Trophoblast cell (in vitro differentiated cells and primary cell): ENCODE measurements at regions not wholly inside any gene's neighbourhood (a gene's known extent, or its start where the extent isn't known, plus 50 kb on each side); places are given as distances from the start of the nearest gene placed in this dataset.
A peak's percentile ranks its signal among the peaks of the same experiment; 100 is the strongest.

Experiments
- DNase-seq, 2 donors: peaks; one replicate each; pipeline ENCODE4 v3.0.0-alpha.2; 2016
- H2AFZ ChIP-seq: 2 replicates; pipeline ENCODE4 v1.6.1; 2013; ENCODE audit warnings: low read length, moderate library complexity, mild to moderate bottlenecking; ENCODE audit not compliant: insufficient read depth, poor library complexity
- H2AK5ac ChIP-seq: 2 replicates; pipeline ENCODE4 v1.6.1; 2013; ENCODE audit warnings: mild to moderate bottlenecking, low read length
- H2BK120ac ChIP-seq: 2 replicates; pipeline ENCODE4 v1.6.1; 2013; ENCODE audit warnings: low read length, mild to moderate bottlenecking, moderate library complexity; ENCODE audit not compliant: insufficient read depth, poor library complexity
- H2BK12ac ChIP-seq: 2 replicates; pipeline ENCODE4 v1.6.1; 2013; ENCODE audit warnings: mild to moderate bottlenecking, low read length, moderate library complexity
- H2BK5ac ChIP-seq: 2 replicates; pipeline ENCODE4 v1.6.1; 2013; ENCODE audit warnings: low read length, low read depth, moderate library complexity, mild to moderate bottlenecking; ENCODE audit not compliant: poor library complexity
- H3K14ac ChIP-seq: 2 replicates; pipeline ENCODE4 v1.6.1; 2013; ENCODE audit warnings: mild to moderate bottlenecking, low read length
- H3K18ac ChIP-seq: 2 replicates; pipeline ENCODE4 v1.6.1; 2013; ENCODE audit warnings: mild to moderate bottlenecking, low read length
- H3K23ac ChIP-seq: 2 replicates; pipeline ENCODE4 v1.6.1; 2013; ENCODE audit warnings: low read length
- H3K27ac ChIP-seq: 2 replicates; pipeline ENCODE4 v1.5.1; 2013; ENCODE audit warnings: low read depth, mild to moderate bottlenecking, inconsistent platforms, low read length, moderate library complexity
- H3K27me3 ChIP-seq: 2 replicates; pipeline ENCODE4 v1.6.1; 2013; ENCODE audit warnings: inconsistent platforms, mild to moderate bottlenecking, low read length, moderate library complexity; ENCODE audit not compliant: insufficient read depth
- H3K36me3 ChIP-seq, 2 experiments: 1 replicate in 1 of 2; 2 replicates in 1 of 2; pipeline ENCODE4 v1.6.1; 2013; ENCODE audit warnings: low read length in 2 of 2, mild to moderate bottlenecking in 2 of 2, moderate library complexity in 1 of 2; ENCODE audit not compliant: insufficient read depth in 2 of 2, control insufficient read depth in 1 of 2
- H3K4ac ChIP-seq: 2 replicates; pipeline ENCODE4 v1.6.1; 2013; ENCODE audit warnings: low read depth, mild to moderate bottlenecking, low read length, moderate library complexity
- H3K4me1 ChIP-seq, 2 experiments: 1 replicate in 1 of 2; 2 replicates in 1 of 2; pipeline ENCODE4 v1.6.1; 2013; ENCODE audit warnings: low read length in 2 of 2, mild to moderate bottlenecking in 2 of 2, moderate library complexity in 1 of 2; ENCODE audit not compliant: insufficient read depth in 2 of 2, control insufficient read depth in 1 of 2
- H3K4me2 ChIP-seq: 2 replicates; pipeline ENCODE4 v1.6.1; 2013; ENCODE audit warnings: inconsistent platforms, mild to moderate bottlenecking, low read length, moderate library complexity
- H3K4me3 ChIP-seq: 2 replicates; pipeline ENCODE4 v1.5.1; 2013; ENCODE audit warnings: mild to moderate bottlenecking, low read depth, low read length, inconsistent platforms
- H3K79me1 ChIP-seq: one replicate; pipeline ENCODE4 v1.6.1; 2013; ENCODE audit warnings: low read length
- H3K79me2 ChIP-seq: 2 replicates; pipeline ENCODE4 v1.6.1; 2013; ENCODE audit warnings: low read length, mild to moderate bottlenecking; ENCODE audit not compliant: control insufficient read depth, insufficient read depth, poor library complexity
- H3K9ac ChIP-seq: 2 replicates; pipeline ENCODE4 v1.6.1; 2013; ENCODE audit warnings: mild to moderate bottlenecking, low read length
- H3K9me3 ChIP-seq: 2 replicates; pipeline ENCODE4 v1.6.1; 2013; ENCODE audit warnings: low read depth, mild to moderate bottlenecking, control low read depth, inconsistent platforms, low read length; ENCODE audit not compliant: insufficient read depth
- H4K12ac ChIP-seq: 2 replicates; pipeline ENCODE4 v1.6.1; 2013; ENCODE audit warnings: low read depth, mild to moderate bottlenecking, low read length, moderate library complexity
- H4K8ac ChIP-seq: 2 replicates; pipeline ENCODE4 v1.6.1; 2013; ENCODE audit warnings: low read depth, mild to moderate bottlenecking, low read length, moderate library complexity
- H4K91ac ChIP-seq: one replicate; pipeline ENCODE4 v1.6.1; 2013; ENCODE audit warnings: low read depth, mild to moderate bottlenecking, low read length, moderate library complexity
- WGBS: extraction: QIAGEN DNeasy Blood & Tissue Kit; methylation state at CpG from one replicate; pipeline ENCODE4 v1.1.7; 2013; ENCODE audit warnings: missing lambda C conversion rate; ENCODE audit not compliant: insufficient read length, insufficient coverage; ENCODE audit errors: extremely low coverage; 5-methylcytosine and 5-hydroxymethylcytosine counted together

DNA sequence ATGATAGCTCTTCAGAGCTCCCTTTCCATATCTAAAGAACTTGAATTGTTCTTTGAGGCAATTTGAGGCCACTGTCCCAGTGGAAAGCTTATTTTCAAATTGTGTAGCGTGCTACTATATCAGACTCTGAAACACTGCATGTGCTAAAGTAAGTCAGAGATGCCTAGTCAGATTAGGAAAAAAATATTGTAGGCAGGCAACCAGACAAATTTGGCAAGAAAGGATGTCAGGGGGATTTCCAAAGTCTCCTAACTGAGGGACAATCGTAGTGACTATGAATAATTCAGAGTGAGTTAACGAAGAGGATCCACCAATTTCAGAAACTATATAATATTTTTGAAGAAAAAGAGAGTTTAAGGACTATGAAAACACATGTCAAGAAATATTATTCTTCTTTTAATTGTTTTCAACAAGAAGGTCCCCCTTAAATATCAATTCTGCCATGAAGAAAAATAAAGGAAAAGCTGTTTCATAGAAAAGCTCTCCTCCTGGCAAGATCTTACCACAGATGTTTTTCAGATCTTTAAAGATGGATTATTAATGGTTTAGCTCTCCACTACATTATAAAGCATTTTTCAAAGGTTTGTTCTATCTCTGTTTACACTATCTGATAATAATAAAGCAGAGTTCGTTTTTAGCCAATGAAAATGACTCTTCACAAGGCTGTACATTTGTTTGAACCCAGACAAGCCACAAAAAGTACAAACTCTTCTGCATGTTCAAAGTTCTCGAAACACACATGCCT lies 273.5 kb upstream of the PTGER4 start:
- no peak overlapping the region for H3K18ac ChIP-seq
- no peak overlapping the region for H3K4ac ChIP-seq
- H3K9ac ChIP-seq = no peak overlapping the region
- H4K8ac ChIP-seq = peak overlapping the region; percentile 66
- WGBS = no CpG with 5 or more reads among the region's 5 CpGs
- H2BK120ac ChIP-seq = no peak overlapping the region
- H3K4me2 ChIP-seq = no peak overlapping the region
- no peak overlapping the region for H4K91ac ChIP-seq
- no peak overlapping the region for H3K14ac ChIP-seq
- H3K4me1 ChIP-seq = peaks cover 12 to 20% of the 10 kb centered on the region in 2 experiments
- peak; percentile 30 to 49 for DNase-seq
- H3K79me2 ChIP-seq = no peaks in the 10 kb centered on the region
- H3K23ac ChIP-seq = no peak overlapping the region
- peak overlapping the region; percentile 73 for H2BK12ac ChIP-seq
- no peak overlapping the region for H4K12ac ChIP-seq
- H2AK5ac ChIP-seq = no peak overlapping the region
- H3K27me3 ChIP-seq = no peaks in the 10 kb centered on the region
- no peak overlapping the region for H3K4me3 ChIP-seq
- no peak overlapping the region for H2BK5ac ChIP-seq
- peaks cover 3% of the 10 kb centered on the region for H3K79me1 ChIP-seq
- H3K36me3 ChIP-seq = no peaks in the 10 kb centered on the region
- no peak overlapping the region for H2AFZ ChIP-seq
- H3K27ac ChIP-seq = peak overlapping the region; percentile 48
- H3K9me3 ChIP-seq = no peaks in the 10 kb centered on the region

DNA sequence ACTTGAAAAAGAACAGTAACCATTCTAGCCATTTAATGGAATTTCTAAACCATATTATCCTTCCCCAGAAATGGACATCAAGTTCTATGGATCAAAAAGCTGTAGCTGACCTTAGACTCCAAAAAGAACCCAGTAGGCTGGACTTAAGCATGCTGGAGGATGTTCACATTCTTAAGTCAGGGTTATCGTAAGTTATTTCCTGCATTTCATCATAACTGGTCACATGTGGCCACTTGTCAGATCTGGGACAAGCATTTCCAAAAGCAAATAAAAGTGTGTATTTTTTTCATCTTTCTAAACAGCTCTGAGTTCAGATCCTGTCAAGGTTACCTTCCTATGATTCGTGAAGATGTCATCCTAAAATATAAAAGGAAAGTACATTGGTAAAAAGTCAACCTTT lies 274.5 kb upstream of the PTGER4 start:
- H2AFZ ChIP-seq = no peak overlapping the region
- no peaks in the 10 kb centered on the region for H3K27me3 ChIP-seq
- H2BK12ac ChIP-seq = no peak overlapping the region
- no peak overlapping the region for H3K18ac ChIP-seq
- no peak overlapping the region for H3K4ac ChIP-seq
- no peak overlapping the region for H3K23ac ChIP-seq
- no peak overlapping the region for H3K4me3 ChIP-seq
- H3K36me3 ChIP-seq = no peaks in the 10 kb centered on the region
- no peak overlapping the region for H4K8ac ChIP-seq
- no peak overlapping the region for H2BK5ac ChIP-seq
- DNase-seq = peak in 1 of 2 donors; percentile 77
- H3K79me2 ChIP-seq = no peaks in the 10 kb centered on the region
- H3K4me2 ChIP-seq = no peak overlapping the region
- peaks cover 14 to 18% of the 10 kb centered on the region in 2 experiments for H3K4me1 ChIP-seq
- no peak overlapping the region for H4K12ac ChIP-seq
- no peak overlapping the region for H3K9ac ChIP-seq
- peaks cover 3% of the 10 kb centered on the region for H3K79me1 ChIP-seq
- no peak overlapping the region for H2BK120ac ChIP-seq
- no peak overlapping the region for H2AK5ac ChIP-seq
- no peak overlapping the region for H3K27ac ChIP-seq
- H4K91ac ChIP-seq = no peak overlapping the region
- H3K9me3 ChIP-seq = no peaks in the 10 kb centered on the region
- WGBS = no CpG with 5 or more reads among the region's 2 CpGs
- H3K14ac ChIP-seq = no peak overlapping the region

DNA sequence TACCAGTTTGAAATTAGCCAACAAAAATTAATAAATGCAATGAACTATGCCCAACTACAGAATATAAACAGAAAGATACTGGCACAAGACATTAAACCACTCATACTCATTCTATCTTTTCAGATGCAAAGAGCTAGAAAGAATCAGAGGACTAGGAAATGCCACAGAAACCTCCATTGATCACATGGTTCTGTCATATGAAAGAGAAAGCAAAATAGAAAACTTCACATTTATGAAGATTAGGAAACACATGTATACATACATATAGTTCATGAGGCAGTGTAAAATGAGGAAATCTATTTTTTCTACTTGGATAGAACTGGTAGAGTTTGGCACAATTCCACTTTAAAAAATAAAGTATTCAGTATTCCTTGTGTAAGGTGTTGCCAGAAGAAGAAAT lies 275.1 kb upstream of the PTGER4 start:
- Histone ChIP-seq H3K4ac (no peak overlapping the region), H3K4me3 (no peak overlapping the region), H2AK5ac (no peak overlapping the region), H3K4me2 (no peak overlapping the region), H2AFZ (no peak overlapping the region), H3K4me1 (peaks cover 15 to 21% of the 10 kb centered on the region in 2 experiments), H3K18ac (no peak overlapping the region), H3K14ac (no peak overlapping the region), H2BK5ac (no peak overlapping the region), H3K27me3 (no peaks in the 10 kb centered on the region), H3K36me3 (no peaks in the 10 kb centered on the region), H2BK120ac (no peak overlapping the region), H3K23ac (no peak overlapping the region), H3K79me1 (peaks cover 3% of the 10 kb centered on the region), H3K9ac (no peak overlapping the region), H2BK12ac (no peak overlapping the region), H3K9me3 (no peaks in the 10 kb centered on the region), H4K8ac (no peak overlapping the region), H3K79me2 (no peaks in the 10 kb centered on the region), H4K12ac (no peak overlapping the region), H4K91ac (no peak overlapping the region), H3K27ac (no peak overlapping the region)
- DNase-seq = no peak

DNA sequence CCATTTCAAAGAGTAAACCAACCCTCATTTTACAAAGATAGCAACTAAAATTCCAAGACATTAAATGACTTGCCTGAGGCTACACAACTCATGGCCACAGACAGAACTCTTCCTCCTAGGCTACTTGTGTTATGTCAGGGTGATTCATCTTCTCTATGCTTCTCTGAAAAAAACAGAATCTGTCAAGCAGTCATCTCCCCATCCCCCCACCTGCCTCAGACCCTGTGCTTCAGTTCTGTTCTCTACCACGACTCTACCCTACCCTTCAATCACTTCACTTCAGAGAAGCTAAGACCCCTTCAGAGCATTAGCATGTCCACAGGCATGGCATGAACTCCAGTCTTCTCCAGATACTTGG lies 277.7 kb upstream of the PTGER4 start:
- Histone ChIP-seq H3K4ac (no peak overlapping the region), H3K36me3 (no peaks in the 10 kb centered on the region), H2AK5ac (no peak overlapping the region), H4K12ac (no peak overlapping the region), H3K9me3 (no peaks in the 10 kb centered on the region), H2BK12ac (no peak overlapping the region), H2BK120ac (no peak overlapping the region), H3K18ac (no peak overlapping the region), H3K27ac (no peak overlapping the region), H3K79me1 (peaks cover 3% of the 10 kb centered on the region), H3K27me3 (no peaks in the 10 kb centered on the region), H3K4me2 (peak overlapping the region; percentile 16), H2BK5ac (no peak overlapping the region), H3K79me2 (no peaks in the 10 kb centered on the region), H4K91ac (no peak overlapping the region), H4K8ac (no peak overlapping the region), H3K14ac (no peak overlapping the region), H3K4me3 (no peak overlapping the region), H3K9ac (no peak overlapping the region), H3K4me1 (peaks cover 10 to 17% of the 10 kb centered on the region in 2 experiments), H3K23ac (no peak overlapping the region), H2AFZ (no peak overlapping the region)
- DNase-seq = peak; percentile 73 to 97
- WGBS = no CpG with 5 or more reads among the region's 1 CpG
